ENCODE measurements at regions not wholly inside any gene's neighbourhood (a gene's known extent, or its start where the extent isn't known, plus 50 kb on each side); places are given as distances from the start of the nearest gene placed in this dataset.
A peak's percentile ranks its signal among the peaks of the same experiment; 100 is the strongest.

DNA sequence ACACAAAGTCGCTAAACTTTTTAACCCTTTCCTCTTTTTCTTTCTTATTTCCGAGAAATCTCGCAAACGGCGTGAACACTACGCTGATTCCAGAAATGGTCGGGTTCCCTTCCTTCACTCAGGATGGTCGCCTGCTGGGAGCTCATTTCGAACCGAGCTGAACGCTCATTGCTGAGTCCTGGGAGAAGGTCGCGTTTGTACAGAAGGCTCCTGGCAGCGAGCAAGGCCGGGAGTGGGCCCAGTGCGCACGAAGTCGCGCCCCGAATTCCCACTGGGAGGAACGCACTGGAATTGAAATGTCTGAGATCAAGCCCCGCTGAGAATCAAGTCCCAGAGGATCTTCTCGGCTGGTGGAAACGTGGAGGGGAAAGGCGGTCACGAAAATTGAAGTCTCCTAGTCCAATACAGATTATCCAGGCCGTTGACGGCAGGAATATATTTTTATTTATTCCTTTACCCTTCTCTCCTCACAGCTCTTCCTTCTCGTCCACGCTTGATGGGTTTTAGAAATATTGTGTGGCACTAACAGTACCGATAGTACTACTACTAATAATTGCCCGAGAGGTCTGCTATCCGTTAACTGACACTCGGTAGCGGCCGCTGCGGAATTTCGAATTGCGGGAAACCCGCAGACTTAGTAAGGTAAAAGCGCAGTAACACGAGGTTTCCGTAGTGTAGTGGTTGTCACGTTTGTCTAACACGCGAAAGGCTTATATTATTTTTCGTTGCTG lies 207.2 kb upstream of the ZNF184 start:
- Histone ChIP-seq H3K79me1 (ENCODE audit: insufficient read depth, low read depth, low read length, poor library complexity, severe bottlenecking) (no peaks in the 10 kb centered on the region), H3K9me3 (ENCODE audit: control insufficient read depth, low read depth, low read length) (no peaks in the 10 kb centered on the region), H4K20me1 (ENCODE audit: control insufficient read depth, insufficient read depth, insufficient read length) (no peaks in the 10 kb centered on the region), H3K4ac (ENCODE audit: low read depth, low read length) (no peak overlapping the region), H4K91ac (ENCODE audit: insufficient read length, low read depth, low read length) (no peak overlapping the region), H3K18ac (ENCODE audit: insufficient read length, low read depth, low read length) (no peak overlapping the region), H2BK120ac (ENCODE audit: low read depth, low read length, poor library complexity, severe bottlenecking) (no peak overlapping the region), H3K4me1 (ENCODE audit: insufficient read depth, low read length) (no peaks in the 10 kb centered on the region), H3T11ph (ENCODE audit: low read length) (no peak overlapping the region), H3K9ac (ENCODE audit: extremely low read depth, insufficient read length, low read length) (no peak overlapping the region), H2BK5ac (ENCODE audit: insufficient read length, low read length) (no peak overlapping the region), H4K8ac (replicated peaks; ENCODE audit: insufficient read length, low read depth, low read length) (no peak overlapping the region), H3K4me2 (ENCODE audit: insufficient read depth, insufficient read length, low read length) (peak overlapping the region; percentile 99), H2BK15ac (ENCODE audit: low read depth, low read length) (no peak overlapping the region), H3K14ac (ENCODE audit: insufficient read depth, low read length) (no peak overlapping the region), H3K23ac (ENCODE audit: insufficient read length, low read depth, low read length) (no peak overlapping the region), H3K23me2 (ENCODE audit: insufficient read length, low read depth, low read length, poor library complexity, severe bottlenecking) (peaks cover 19% of the 10 kb centered on the region), H3K56ac (ENCODE audit: insufficient read length, low read depth, low read length) (no peak overlapping the region), H2AFZ (ENCODE audit: low read length) (no peak overlapping the region), H3K79me2 (ENCODE audit: insufficient read depth, low read length) (no peaks in the 10 kb centered on the region), H3K27ac (ENCODE audit: insufficient read length, low read depth, low read length) (no peak overlapping the region), H3K27me3 (ENCODE audit: insufficient read depth, low read length) (peaks cover 16% of the 10 kb centered on the region; the same call in 1 of the 2 replicates), H2BK20ac (ENCODE audit: low read depth, low read length, poor library complexity, severe bottlenecking) (no peak overlapping the region), H4K5ac (ENCODE audit: insufficient read length, low read depth, low read length) (no peak overlapping the region), H2BK12ac (ENCODE audit: insufficient read length, low read depth, low read length) (no peak overlapping the region), H2AK5ac (ENCODE audit: insufficient read length, low read length) (no peak overlapping the region)
- DNase-seq = no peak
- no CpG with 5 or more reads among the region's 47 CpGs for WGBS (ENCODE audit: extremely low coverage, insufficient read length, low lambda C conversion rate)
- TF ChIP-seq, protein P1, sequence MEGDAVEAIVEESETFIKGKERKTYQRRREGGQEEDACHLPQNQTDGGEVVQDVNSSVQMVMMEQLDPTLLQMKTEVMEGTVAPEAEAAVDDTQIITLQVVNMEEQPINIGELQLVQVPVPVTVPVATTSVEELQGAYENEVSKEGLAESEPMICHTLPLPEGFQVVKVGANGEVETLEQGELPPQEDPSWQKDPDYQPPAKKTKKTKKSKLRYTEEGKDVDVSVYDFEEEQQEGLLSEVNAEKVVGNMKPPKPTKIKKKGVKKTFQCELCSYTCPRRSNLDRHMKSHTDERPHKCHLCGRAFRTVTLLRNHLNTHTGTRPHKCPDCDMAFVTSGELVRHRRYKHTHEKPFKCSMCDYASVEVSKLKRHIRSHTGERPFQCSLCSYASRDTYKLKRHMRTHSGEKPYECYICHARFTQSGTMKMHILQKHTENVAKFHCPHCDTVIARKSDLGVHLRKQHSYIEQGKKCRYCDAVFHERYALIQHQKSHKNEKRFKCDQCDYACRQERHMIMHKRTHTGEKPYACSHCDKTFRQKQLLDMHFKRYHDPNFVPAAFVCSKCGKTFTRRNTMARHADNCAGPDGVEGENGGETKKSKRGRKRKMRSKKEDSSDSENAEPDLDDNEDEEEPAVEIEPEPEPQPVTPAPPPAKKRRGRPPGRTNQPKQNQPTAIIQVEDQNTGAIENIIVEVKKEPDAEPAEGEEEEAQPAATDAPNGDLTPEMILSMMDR (conservative IDR thresholded peaks at IDR 0.05) = no peak
- H3K27me3 Mint-ChIP-seq (ENCODE audit: low read depth) = peaks cover 71% of the 10 kb centered on the region
- no peak overlapping the region for H3K27ac Mint-ChIP-seq
- peaks cover 0 to 3% of the 10 kb centered on the region in 2 experiments; a peak in 3 of 5 replicates for H3K9me3 Mint-ChIP-seq
- H3K36me3 Mint-ChIP-seq (ENCODE audit: insufficient read depth in 1 of 3, low read depth in 3 of 3) = no peaks in the 10 kb centered on the region
- H3K4me1 Mint-ChIP-seq = peaks cover 18 to 21% of the 10 kb centered on the region in 2 experiments
- peak overlapping the region; percentile 69 to 88 for H3K4me3 Mint-ChIP-seq
